H9 (cell line): ENCODE measurements at regions not wholly inside any gene's neighbourhood (a gene's known extent, or its start where the extent isn't known, plus 50 kb on each side); places are given as distances from the start of the nearest gene placed in this dataset.

Experiments
- DNase-seq: peaks from one replicate; pipeline ENCODE4 v3.0.0-alpha.2; 2017
- H2AFZ ChIP-seq: one replicate; pipeline ENCODE4 v1.6.1; 2013; ENCODE audit warnings: mild to moderate bottlenecking, low read length, control low read depth, moderate library complexity
- H2AK5ac ChIP-seq: 2 replicates; pipeline ENCODE4 v1.6.1; 2013; ENCODE audit warnings: low read length, control low read depth, mixed read lengths; ENCODE audit not compliant: insufficient read length
- H2BK120ac ChIP-seq: one replicate; pipeline ENCODE4 v1.6.1; 2013; ENCODE audit warnings: low read depth, mild to moderate bottlenecking, low read length, control low read depth, inconsistent platforms; ENCODE audit not compliant: poor library complexity, severe bottlenecking
- H2BK12ac ChIP-seq: 2 replicates; pipeline ENCODE4 v1.6.1; 2013; ENCODE audit warnings: low read length, control low read depth, mixed read lengths, low read depth; ENCODE audit not compliant: insufficient read length
- H2BK15ac ChIP-seq: 2 replicates; pipeline ENCODE4 v1.6.1; 2013; ENCODE audit warnings: low read depth, low read length, control low read depth
- H2BK20ac ChIP-seq: one replicate; pipeline ENCODE4 v1.6.1; 2013; ENCODE audit warnings: low read depth, mild to moderate bottlenecking, low read length, control low read depth, inconsistent platforms; ENCODE audit not compliant: poor library complexity, severe bottlenecking
- H2BK5ac ChIP-seq: 2 replicates; pipeline ENCODE4 v1.6.1; 2013; ENCODE audit warnings: low read length, control low read depth, mixed read lengths; ENCODE audit not compliant: insufficient read length
- H3K14ac ChIP-seq: 2 replicates; pipeline ENCODE4 v1.6.1; 2013; ENCODE audit warnings: low read length, control low read depth; ENCODE audit not compliant: insufficient read depth
- H3K18ac ChIP-seq: 2 replicates; pipeline ENCODE4 v1.6.1; 2013; ENCODE audit warnings: low read depth, mild to moderate bottlenecking, mixed read lengths, low read length, control low read depth; ENCODE audit not compliant: insufficient read length
- H3K23ac ChIP-seq: 2 replicates; pipeline ENCODE4 v1.6.1; 2013; ENCODE audit warnings: low read length, control low read depth, mixed read lengths, low read depth; ENCODE audit not compliant: insufficient read length
- H3K23me2 ChIP-seq: 2 replicates; pipeline ENCODE4 v1.6.1; 2013; ENCODE audit warnings: low read depth, mild to moderate bottlenecking, mixed read lengths, low read length, control low read depth; ENCODE audit not compliant: insufficient read length, poor library complexity, severe bottlenecking
- H3K27ac ChIP-seq: 2 replicates; pipeline ENCODE4 v1.5.1; 2013; ENCODE audit warnings: low read length, control low read depth, mixed read lengths, low read depth; ENCODE audit not compliant: insufficient read length
- H3K27me3 ChIP-seq: 2 replicates; pipeline ENCODE4 v1.6.1; 2013; ENCODE audit warnings: low read length, control low read depth, inconsistent platforms; ENCODE audit not compliant: insufficient read depth
- H3K4ac ChIP-seq: 2 replicates; pipeline ENCODE4 v1.6.1; 2013; ENCODE audit warnings: low read depth, mild to moderate bottlenecking, control low read depth, inconsistent platforms, low read length, moderate library complexity
- H3K4me1 ChIP-seq: 2 replicates; pipeline ENCODE4 v1.6.1; 2013; ENCODE audit warnings: low read length, control low read depth, inconsistent platforms; ENCODE audit not compliant: insufficient read depth
- H3K4me2 ChIP-seq: 2 replicates; pipeline ENCODE4 v1.6.1; 2013; ENCODE audit warnings: low read length, control low read depth, mixed read lengths; ENCODE audit not compliant: insufficient read length, insufficient read depth
- H3K56ac ChIP-seq: 2 replicates; pipeline ENCODE4 v1.6.1; 2013; ENCODE audit warnings: low read depth, mild to moderate bottlenecking, mixed read lengths, low read length, control low read depth; ENCODE audit not compliant: insufficient read length
- H3K79me1 ChIP-seq: 2 replicates; pipeline ENCODE4 v1.6.1; 2013; ENCODE audit warnings: low read depth, mild to moderate bottlenecking, moderate library complexity, low read length, control low read depth, inconsistent platforms; ENCODE audit not compliant: insufficient read depth, poor library complexity, severe bottlenecking
- H3K79me2 ChIP-seq: 2 replicates; pipeline ENCODE4 v1.6.1; 2013; ENCODE audit warnings: low read length, control low read depth, inconsistent platforms; ENCODE audit not compliant: insufficient read depth
- H3K9ac ChIP-seq: 2 replicates; pipeline ENCODE4 v1.6.1; 2013; ENCODE audit warnings: low read length, control low read depth, mixed read lengths; ENCODE audit not compliant: insufficient read length; ENCODE audit errors: extremely low read depth
- H3K9me3 ChIP-seq: one replicate; pipeline ENCODE4 v1.6.1; 2013; ENCODE audit warnings: low read depth, low read length, inconsistent platforms; ENCODE audit not compliant: control insufficient read depth
- H3T11ph ChIP-seq: one replicate; pipeline ENCODE4 v1.6.1; 2013; ENCODE audit warnings: mild to moderate bottlenecking, low read length, control low read depth, inconsistent platforms
- H4K20me1 ChIP-seq: one replicate; pipeline ENCODE4 v1.6.1; 2013; ENCODE audit not compliant: control insufficient read depth, insufficient read length, insufficient read depth
- H4K5ac ChIP-seq: 2 replicates; pipeline ENCODE4 v1.6.1; 2013; ENCODE audit warnings: low read depth, mild to moderate bottlenecking, mixed read lengths, low read length, control low read depth; ENCODE audit not compliant: insufficient read length
- H4K8ac ChIP-seq: replicated peaks from 2 replicates; pipeline ENCODE4 v1.6.1; 2013; ENCODE audit warnings: low read length, control low read depth, mixed read lengths, low read depth; ENCODE audit not compliant: insufficient read length
- H4K91ac ChIP-seq: 2 replicates; pipeline ENCODE4 v1.6.1; 2013; ENCODE audit warnings: low read depth, mild to moderate bottlenecking, moderate library complexity, mixed read lengths, low read length, control low read depth; ENCODE audit not compliant: insufficient read length
- H3K27ac Mint-ChIP-seq, 3 experiments: 2 replicates in 2 of 3; 3 replicates in 1 of 3; pipeline ENCODE4 v1.8.0; 2020 to 2021; ENCODE audit warnings: mixed read lengths in 3 of 3, mild to moderate bottlenecking in 1 of 3, moderate library complexity in 1 of 3
- H3K27me3 Mint-ChIP-seq: 2 replicates; pipeline ENCODE4 v1.8.0; 2021; ENCODE audit warnings: low read depth, mild to moderate bottlenecking, moderate library complexity, mixed read lengths
- H3K36me3 Mint-ChIP-seq, 3 experiments: 2 replicates in 2 of 3; 3 replicates in 1 of 3; pipeline ENCODE4 v1.8.0; 2020 to 2021; ENCODE audit warnings: low read depth in 3 of 3, mixed read lengths in 3 of 3; ENCODE audit not compliant: insufficient read depth in 1 of 3
- H3K4me1 Mint-ChIP-seq, 2 experiments: 2 replicates each; pipeline ENCODE4 v1.8.0; 2020; ENCODE audit warnings: mixed read lengths in 2 of 2
- H3K4me3 Mint-ChIP-seq, 2 experiments: 2 replicates in 1 of 2; 3 replicates in 1 of 2; pipeline ENCODE4 v1.8.0; 2020 to 2021; ENCODE audit warnings: mild to moderate bottlenecking in 2 of 2, mixed read lengths in 2 of 2, moderate library complexity in 1 of 2
- H3K9me3 Mint-ChIP-seq, 2 experiments: 2 replicates in 1 of 2; 3 replicates in 1 of 2; pipeline ENCODE4 v1.8.0; 2020; ENCODE audit warnings: mild to moderate bottlenecking in 2 of 2, mixed read lengths in 2 of 2, moderate library complexity in 1 of 2
- WGBS: extraction: QIAGEN DNeasy Blood & Tissue Kit; methylation state at CpG from one replicate; pipeline ENCODE4 v1.1.7; 2013; ENCODE audit warnings: missing lambda C conversion rate, low lambda C conversion rate, mixed read lengths; ENCODE audit not compliant: insufficient read length; ENCODE audit errors: extremely low coverage; 5-methylcytosine and 5-hydroxymethylcytosine counted together
- TF ChIP-seq, protein P1 (sequence below): fragments of 200-600 bp; sonication (generic); conservative IDR thresholded peaks from 3 replicates; pipeline ENCODE4 v1.8.0; 2021; ENCODE audit warnings: antibody characterized with exemption, mild to moderate bottlenecking

- Histone ChIP-seq H2BK15ac (no peak overlapping the region), H2AFZ (no peak overlapping the region), H3K14ac (no peak overlapping the region), H2BK12ac (no peak overlapping the region), H4K20me1 (no peaks in the 10 kb centered on the region), H3K79me2 (no peaks in the 10 kb centered on the region), H3K4me1 (no peaks in the 10 kb centered on the region), H3K4ac (no peak overlapping the region), H4K8ac (no peak overlapping the region), H3K27me3 (no peaks in the 10 kb centered on the region), H4K5ac (no peak overlapping the region), H3K23me2 (no peaks in the 10 kb centered on the region), H3K9ac (no peak overlapping the region), H3K56ac (no peak overlapping the region), H3K27ac (no peak overlapping the region), H2BK120ac (no peak overlapping the region), H4K91ac (no peak overlapping the region), H3T11ph (no peak overlapping the region), H2AK5ac (no peak overlapping the region), H3K18ac (no peak overlapping the region), H3K23ac (no peak overlapping the region), H2BK5ac (no peak overlapping the region), H2BK20ac (no peak overlapping the region), H3K9me3 (no peaks in the 10 kb centered on the region), H3K4me2 (no peak overlapping the region), H3K79me1 (no peaks in the 10 kb centered on the region)
- no peak overlapping the region for H3K4me3 Mint-ChIP-seq
- H3K27me3 Mint-ChIP-seq = no peaks in the 10 kb centered on the region
- H3K4me1 Mint-ChIP-seq = peaks cover 4 to 5% of the 10 kb centered on the region in 2 experiments; a peak in 3 of 4 replicates
- no CpG with 5 or more reads among the region's 1 CpG for WGBS
- TF ChIP-seq, protein P1, sequence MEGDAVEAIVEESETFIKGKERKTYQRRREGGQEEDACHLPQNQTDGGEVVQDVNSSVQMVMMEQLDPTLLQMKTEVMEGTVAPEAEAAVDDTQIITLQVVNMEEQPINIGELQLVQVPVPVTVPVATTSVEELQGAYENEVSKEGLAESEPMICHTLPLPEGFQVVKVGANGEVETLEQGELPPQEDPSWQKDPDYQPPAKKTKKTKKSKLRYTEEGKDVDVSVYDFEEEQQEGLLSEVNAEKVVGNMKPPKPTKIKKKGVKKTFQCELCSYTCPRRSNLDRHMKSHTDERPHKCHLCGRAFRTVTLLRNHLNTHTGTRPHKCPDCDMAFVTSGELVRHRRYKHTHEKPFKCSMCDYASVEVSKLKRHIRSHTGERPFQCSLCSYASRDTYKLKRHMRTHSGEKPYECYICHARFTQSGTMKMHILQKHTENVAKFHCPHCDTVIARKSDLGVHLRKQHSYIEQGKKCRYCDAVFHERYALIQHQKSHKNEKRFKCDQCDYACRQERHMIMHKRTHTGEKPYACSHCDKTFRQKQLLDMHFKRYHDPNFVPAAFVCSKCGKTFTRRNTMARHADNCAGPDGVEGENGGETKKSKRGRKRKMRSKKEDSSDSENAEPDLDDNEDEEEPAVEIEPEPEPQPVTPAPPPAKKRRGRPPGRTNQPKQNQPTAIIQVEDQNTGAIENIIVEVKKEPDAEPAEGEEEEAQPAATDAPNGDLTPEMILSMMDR = no peak
- no peak for DNase-seq
- H3K27ac Mint-ChIP-seq = no peak overlapping the region
- H3K36me3 Mint-ChIP-seq = no peaks in the 10 kb centered on the region
- no peaks in the 10 kb centered on the region for H3K9me3 Mint-ChIP-seq
Measured at GRCh38 chr2:58293056-58293455, 51.9 kb upstream of the FANCL start.
